Glutamatergic neuron (in vitro differentiated cells): ENCODE measurements at regions not wholly inside any gene's neighbourhood (a gene's known extent, or its start where the extent isn't known, plus 50 kb on each side); places are given as distances from the start of the nearest gene placed in this dataset.

Experiments used
- DNase-seq: peaks from one replicate; pipeline ENCODE4 v3.0.0; 2022
- H3K27ac Mint-ChIP-seq: one replicate; pipeline ENCODE4 v1.8.0; 2020; ENCODE audit warnings: mild to moderate bottlenecking, mixed read lengths, inconsistent platforms; ENCODE audit not compliant: unreplicated experiment
- H3K27me3 Mint-ChIP-seq: one replicate; pipeline ENCODE4 v1.8.0; 2020; ENCODE audit warnings: mild to moderate bottlenecking, moderate library complexity, mixed read lengths, inconsistent platforms; ENCODE audit not compliant: unreplicated experiment
- H3K36me3 Mint-ChIP-seq: one replicate; pipeline ENCODE4 v1.8.0; 2020; ENCODE audit warnings: mild to moderate bottlenecking, mixed read lengths, inconsistent platforms; ENCODE audit not compliant: unreplicated experiment
- H3K4me1 Mint-ChIP-seq: one replicate; pipeline ENCODE4 v1.8.0; 2020; ENCODE audit warnings: mild to moderate bottlenecking, low read depth, mixed read lengths, inconsistent platforms; ENCODE audit not compliant: unreplicated experiment
- H3K4me3 Mint-ChIP-seq: one replicate; pipeline ENCODE4 v1.8.0; 2020; ENCODE audit warnings: mild to moderate bottlenecking, mixed read lengths, inconsistent platforms; ENCODE audit not compliant: unreplicated experiment
- H3K9me3 Mint-ChIP-seq: one replicate; pipeline ENCODE4 v1.8.0; 2020; ENCODE audit warnings: mild to moderate bottlenecking, moderate library complexity, mixed read lengths, inconsistent platforms; ENCODE audit not compliant: unreplicated experiment
- TF ChIP-seq, protein P1 (sequence below): fragments of 200-600 bp; sonication (generic); IDR thresholded peaks from one replicate; pipeline ENCODE4 v1.5.0; 2021; ENCODE audit not compliant: partially characterized antibody, unreplicated experiment

DNA sequence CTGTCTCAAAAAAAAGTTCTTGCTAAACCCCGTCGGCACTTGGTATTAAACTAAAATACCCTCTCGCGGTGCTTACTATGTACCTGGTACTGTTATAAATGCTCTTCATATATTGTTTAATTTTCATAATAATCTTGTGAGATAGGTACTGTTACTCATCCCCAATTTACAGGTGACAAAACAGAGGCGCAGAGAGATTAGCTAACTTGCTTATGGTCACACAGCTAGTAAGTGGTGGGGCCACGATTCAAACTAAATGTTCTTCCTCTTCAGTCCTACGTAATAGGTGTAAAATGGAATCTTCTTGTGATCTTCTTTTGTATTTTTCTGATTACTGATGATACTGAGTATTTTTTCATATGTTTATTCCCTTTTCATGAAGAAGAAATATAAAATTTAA is 51.3 kb downstream of the TET3 start:
- Mint-ChIP-seq H3K36me3 (peaks cover 7% of the 10 kb centered on the region), H3K4me3 (no peak overlapping the region), H3K27me3 (peaks cover 15% of the 10 kb centered on the region), H3K4me1 (peaks cover 78% of the 10 kb centered on the region), H3K27ac (no peak overlapping the region), H3K9me3 (peaks cover 22% of the 10 kb centered on the region)
- no peak for DNase-seq
- TF ChIP-seq, protein P1, sequence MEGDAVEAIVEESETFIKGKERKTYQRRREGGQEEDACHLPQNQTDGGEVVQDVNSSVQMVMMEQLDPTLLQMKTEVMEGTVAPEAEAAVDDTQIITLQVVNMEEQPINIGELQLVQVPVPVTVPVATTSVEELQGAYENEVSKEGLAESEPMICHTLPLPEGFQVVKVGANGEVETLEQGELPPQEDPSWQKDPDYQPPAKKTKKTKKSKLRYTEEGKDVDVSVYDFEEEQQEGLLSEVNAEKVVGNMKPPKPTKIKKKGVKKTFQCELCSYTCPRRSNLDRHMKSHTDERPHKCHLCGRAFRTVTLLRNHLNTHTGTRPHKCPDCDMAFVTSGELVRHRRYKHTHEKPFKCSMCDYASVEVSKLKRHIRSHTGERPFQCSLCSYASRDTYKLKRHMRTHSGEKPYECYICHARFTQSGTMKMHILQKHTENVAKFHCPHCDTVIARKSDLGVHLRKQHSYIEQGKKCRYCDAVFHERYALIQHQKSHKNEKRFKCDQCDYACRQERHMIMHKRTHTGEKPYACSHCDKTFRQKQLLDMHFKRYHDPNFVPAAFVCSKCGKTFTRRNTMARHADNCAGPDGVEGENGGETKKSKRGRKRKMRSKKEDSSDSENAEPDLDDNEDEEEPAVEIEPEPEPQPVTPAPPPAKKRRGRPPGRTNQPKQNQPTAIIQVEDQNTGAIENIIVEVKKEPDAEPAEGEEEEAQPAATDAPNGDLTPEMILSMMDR = no peak

DNA sequence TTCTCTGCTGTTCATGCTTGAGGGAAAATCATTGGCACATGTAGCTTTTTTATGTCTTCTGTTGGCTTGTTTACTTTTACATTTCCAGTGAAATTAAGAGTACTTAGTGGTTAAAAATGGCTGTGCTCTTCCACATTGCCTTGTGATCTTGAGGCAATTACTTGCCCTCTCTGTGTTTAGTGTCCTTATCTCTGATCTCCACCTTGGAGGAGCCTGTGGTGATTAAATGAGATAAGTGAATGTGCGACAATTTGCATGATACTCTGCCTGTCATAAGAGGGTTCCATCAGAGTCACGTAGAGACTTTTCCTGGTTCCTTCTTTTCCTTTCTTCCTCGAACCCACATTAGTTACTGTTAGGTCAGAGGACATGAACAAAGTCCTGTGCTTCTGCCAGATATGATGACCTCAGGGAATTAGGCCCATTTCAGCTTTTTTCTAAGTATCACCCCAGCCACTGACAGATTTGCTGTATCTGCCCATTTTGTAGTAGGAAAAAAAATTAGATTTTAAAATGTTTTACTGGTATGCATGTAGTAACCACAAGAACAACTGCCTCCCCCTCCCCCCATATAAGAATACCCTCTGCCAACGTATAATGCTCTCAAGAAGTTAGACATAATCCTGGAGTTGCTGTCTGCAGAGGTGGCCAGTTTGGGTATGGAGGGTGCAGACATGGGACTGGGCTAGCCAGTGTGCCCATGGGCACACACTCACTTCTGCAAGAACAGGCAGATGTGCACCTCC is 51.9 kb downstream of the TET3 start:
- Mint-ChIP-seq H3K9me3 (peaks cover 25% of the 10 kb centered on the region), H3K4me1 (peaks cover 76% of the 10 kb centered on the region), H3K27ac (peak overlapping the region; percentile 49), H3K36me3 (peaks cover 7% of the 10 kb centered on the region), H3K4me3 (peak overlapping the region; percentile 13), H3K27me3 (peaks cover 15% of the 10 kb centered on the region)
- TF ChIP-seq, protein P1 = no peak
- DNase-seq = no peak

DNA sequence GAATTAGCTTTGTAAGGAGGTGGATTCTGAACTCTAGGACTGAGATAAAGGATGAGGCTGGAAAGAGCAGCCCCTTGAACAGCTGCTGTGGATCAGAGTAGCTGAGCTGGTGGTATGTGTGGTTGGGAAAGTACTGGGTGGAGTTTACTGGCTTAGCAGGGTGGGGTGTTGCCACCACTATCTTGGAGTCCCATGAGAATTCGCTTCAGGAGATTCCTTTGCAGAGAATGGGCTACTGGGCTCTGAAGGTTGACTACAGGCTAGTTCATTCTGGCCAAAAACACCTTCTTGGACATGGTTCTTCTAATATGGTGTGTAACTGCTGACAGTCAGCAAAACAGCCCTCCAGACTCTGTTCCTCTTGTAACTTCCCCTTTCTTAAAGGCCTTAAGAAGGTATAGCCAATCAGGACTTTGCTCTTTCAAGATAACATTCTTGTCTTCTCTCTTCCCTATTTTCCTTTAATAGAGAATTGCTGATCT is 52.7 kb downstream of the TET3 start:
- TF ChIP-seq, protein P1 = no peak
- peak overlapping the region; percentile 69 for H3K4me3 Mint-ChIP-seq
- peaks cover 12% of the 10 kb centered on the region for H3K27me3 Mint-ChIP-seq
- H3K36me3 Mint-ChIP-seq = peaks cover 7% of the 10 kb centered on the region
- H3K4me1 Mint-ChIP-seq = peaks cover 74% of the 10 kb centered on the region
- DNase-seq = no peak
- peak overlapping the region; percentile 73 for H3K27ac Mint-ChIP-seq
- H3K9me3 Mint-ChIP-seq = peaks cover 21% of the 10 kb centered on the region

DNA sequence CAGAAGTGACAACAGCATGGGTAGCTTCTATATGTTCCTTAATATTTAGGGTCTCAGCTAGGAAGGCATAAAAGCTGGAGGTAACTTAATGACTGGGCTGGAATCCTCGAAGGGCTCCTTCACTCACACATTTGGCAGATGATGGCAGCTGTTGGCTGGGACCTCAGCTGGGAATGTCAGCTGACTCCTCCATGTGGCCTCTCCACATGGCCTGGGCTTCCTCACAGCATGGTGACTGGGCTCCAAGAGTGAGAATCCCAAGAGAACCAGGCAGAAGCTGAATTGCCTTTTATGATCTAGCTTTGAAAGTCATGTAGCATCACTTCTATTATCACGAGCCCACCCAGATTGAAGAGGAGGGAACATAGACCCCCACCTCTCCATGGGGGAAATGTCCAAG is 54.9 kb downstream of the TET3 start:
- Mint-ChIP-seq H3K36me3 (peaks cover 7% of the 10 kb centered on the region), H3K9me3 (peaks cover 22% of the 10 kb centered on the region), H3K27ac (peak overlapping the region; percentile 73), H3K4me3 (peak overlapping the region; percentile 39), H3K4me1 (peaks cover 72% of the 10 kb centered on the region), H3K27me3 (peaks cover 15% of the 10 kb centered on the region)
- TF ChIP-seq, protein P1 = no peak
- peak; percentile 83 for DNase-seq

DNA sequence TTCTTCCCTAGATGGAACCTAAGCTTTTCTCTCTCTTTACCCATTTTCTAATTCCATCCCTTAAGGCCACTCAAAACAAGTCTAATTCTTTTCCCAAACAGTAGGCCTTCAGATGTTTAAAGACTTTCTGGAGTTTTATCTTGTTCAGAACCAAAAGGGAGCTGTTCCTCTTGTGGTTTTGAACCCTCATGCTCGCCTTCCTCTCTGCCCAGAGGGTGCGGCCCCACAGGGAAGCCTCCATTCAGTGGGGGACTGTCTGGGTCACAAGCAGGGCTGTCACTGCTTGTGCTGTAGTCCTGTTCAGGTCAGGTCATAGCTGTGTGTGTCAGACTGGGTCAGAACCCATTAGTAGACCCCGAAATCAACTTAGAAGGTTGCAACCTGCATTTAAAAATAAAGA is 56.5 kb downstream of the TET3 start:
- peak overlapping the region; percentile 26 for H3K4me3 Mint-ChIP-seq
- H3K36me3 Mint-ChIP-seq = peaks cover 7% of the 10 kb centered on the region
- peaks cover 15% of the 10 kb centered on the region for H3K27me3 Mint-ChIP-seq

More for the DNA sequence above, 56.5 kb downstream of the TET3 start:
- Mint-ChIP-seq H3K4me1 (peaks cover 76% of the 10 kb centered on the region), H3K27ac (peak overlapping the region; percentile 45), H3K9me3 (peaks cover 22% of the 10 kb centered on the region)
- TF ChIP-seq, protein P1 = no peak
- DNase-seq = no peak
